ENCODE measurements at regions not wholly inside any gene's neighbourhood (a gene's known extent, or its start where the extent isn't known, plus 50 kb on each side); places are given as distances from the start of the nearest gene placed in this dataset.

DNA sequence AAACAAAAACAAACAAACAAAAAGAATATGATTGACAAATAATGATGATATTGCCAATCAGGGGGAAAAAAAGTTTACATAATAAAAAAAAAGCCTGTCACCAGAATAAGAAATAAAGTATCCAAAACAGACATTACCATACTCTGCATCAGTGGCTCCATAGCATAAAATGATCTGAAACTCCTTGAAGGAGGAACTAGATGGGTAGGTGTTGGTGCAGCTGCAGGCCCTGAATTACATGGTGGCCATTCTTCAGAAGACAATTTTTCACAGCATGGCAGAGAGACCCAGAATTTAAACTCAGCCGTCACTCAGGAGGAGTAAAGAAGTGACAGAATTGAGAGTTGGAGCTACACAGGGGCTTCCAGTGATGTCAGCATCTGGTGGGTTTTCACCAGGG lies 60.2 kb downstream of the GLUL start:
- TF ChIP-seq POLR2AphosphoS5 (IDR thresholded peaks at IDR 0.05) = no peak
- TF ChIP-seq, protein P1, sequence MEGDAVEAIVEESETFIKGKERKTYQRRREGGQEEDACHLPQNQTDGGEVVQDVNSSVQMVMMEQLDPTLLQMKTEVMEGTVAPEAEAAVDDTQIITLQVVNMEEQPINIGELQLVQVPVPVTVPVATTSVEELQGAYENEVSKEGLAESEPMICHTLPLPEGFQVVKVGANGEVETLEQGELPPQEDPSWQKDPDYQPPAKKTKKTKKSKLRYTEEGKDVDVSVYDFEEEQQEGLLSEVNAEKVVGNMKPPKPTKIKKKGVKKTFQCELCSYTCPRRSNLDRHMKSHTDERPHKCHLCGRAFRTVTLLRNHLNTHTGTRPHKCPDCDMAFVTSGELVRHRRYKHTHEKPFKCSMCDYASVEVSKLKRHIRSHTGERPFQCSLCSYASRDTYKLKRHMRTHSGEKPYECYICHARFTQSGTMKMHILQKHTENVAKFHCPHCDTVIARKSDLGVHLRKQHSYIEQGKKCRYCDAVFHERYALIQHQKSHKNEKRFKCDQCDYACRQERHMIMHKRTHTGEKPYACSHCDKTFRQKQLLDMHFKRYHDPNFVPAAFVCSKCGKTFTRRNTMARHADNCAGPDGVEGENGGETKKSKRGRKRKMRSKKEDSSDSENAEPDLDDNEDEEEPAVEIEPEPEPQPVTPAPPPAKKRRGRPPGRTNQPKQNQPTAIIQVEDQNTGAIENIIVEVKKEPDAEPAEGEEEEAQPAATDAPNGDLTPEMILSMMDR (IDR thresholded peaks at IDR 0.05) = no peak
